ENCODE measurements at regions not wholly inside any gene's neighbourhood (a gene's known extent, or its start where the extent isn't known, plus 50 kb on each side); places are given as distances from the start of the nearest gene placed in this dataset.

DNA sequence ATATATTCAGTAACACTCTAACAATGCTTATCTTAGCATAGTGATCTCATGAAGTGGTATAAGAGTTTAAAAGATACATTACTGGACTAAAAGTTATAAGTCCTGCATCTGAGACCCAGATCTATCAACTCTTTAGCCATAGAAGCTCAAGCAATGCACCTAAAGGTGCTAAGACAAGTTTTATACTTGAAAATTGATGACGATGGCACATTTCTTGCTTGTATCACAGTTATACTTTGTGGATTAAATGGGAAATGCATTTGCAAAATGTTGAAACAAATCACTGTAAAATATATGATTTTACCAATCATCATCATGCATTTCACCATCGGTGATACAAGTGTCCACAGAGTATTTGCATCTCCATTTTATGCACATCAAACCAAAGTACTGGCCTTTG lies 525.3 kb upstream of the ZNF385D start:
- H3K4me2 ChIP-seq (ENCODE audit: insufficient read depth, low read length), result no peak overlapping the region
- no peak for FAIRE-seq

More for the DNA sequence above, 525.3 kb upstream of the ZNF385D start:
- intact Hi-C loops (cut with micrococcal nuclease) (no loop called here), dilution Hi-C loops (cut with MboI; ENCODE audit: extremely low pct_ligation_motif_present, low sequenced_read_pairs) (no loop called here)
- Histone ChIP-seq H3K9ac (replicated peaks; ENCODE audit: extremely low read depth, insufficient read depth, low read length) (no peak overlapping the region), H3K9me1 (replicated peaks; ENCODE audit: control insufficient read depth, extremely low read depth, insufficient read depth, low read length) (no peaks in the 10 kb centered on the region), H3K27me3 (ENCODE audit: control insufficient read depth in 2 of 2, insufficient read depth in 2 of 2, low read length in 2 of 2) (no peaks in the 10 kb centered on the region), H3K4me3 (replicated peaks in 1 of 3; ENCODE audit: insufficient read depth in 1 of 3, low read depth in 1 of 3, low read length in 3 of 3) (no peak overlapping the region), H3K9me3 (replicated peaks; ENCODE audit: control insufficient read depth, insufficient read depth, low read length) (no peaks in the 10 kb centered on the region), H3K79me2 (ENCODE audit: control insufficient read depth, insufficient read depth, low read length) (no peaks in the 10 kb centered on the region), H3K36me3 (ENCODE audit: control insufficient read depth in 2 of 2, extremely low read depth in 1 of 2, insufficient read depth in 2 of 2, low read length in 2 of 2) (no peaks in the 10 kb centered on the region), H2AFZ (ENCODE audit: low read depth, low read length) (no peak overlapping the region), H3K4me1 (ENCODE audit: control insufficient read depth, extremely low read depth, insufficient read depth, low read length) (no peaks in the 10 kb centered on the region), H4K20me1 (replicated peaks; ENCODE audit: control insufficient read depth, extremely low read depth, insufficient read depth, low read length) (no peaks in the 10 kb centered on the region), H3K27ac (ENCODE audit: insufficient read depth, low read depth, low read length) (no peak overlapping the region)
- BruUV-seq (replicated peaks), result no TSS peak
- no peak for DNase-seq (ENCODE audit: low read depth, low spot score)
- TF ChIP-seq EZH2 (IDR thresholded peaks at IDR 0.05; ENCODE audit: borderline replicate concordance, low read depth, low read length, severe bottlenecking), result no peak
- no peak for TF ChIP-seq POLR2A (IDR thresholded peaks at IDR 0.05; ENCODE audit: low read depth, low read length)
- TF ChIP-seq FOS (IDR thresholded peaks at IDR 0.05; ENCODE audit: borderline replicate concordance, insufficient read depth, low read length), result no peak
- no peak for TF ChIP-seq CTCF (IDR thresholded peaks at IDR 0.05; ENCODE audit: extremely low read depth in 1 of 2, insufficient read depth in 1 of 2, low read depth in 1 of 2, low read length in 2 of 2)
- TF ChIP-seq GATA2 (IDR thresholded peaks at IDR 0.05; ENCODE audit: insufficient read depth, insufficient read length, low read depth, low read length), result no peak
- TF ChIP-seq MAX (IDR thresholded peaks at IDR 0.05; ENCODE audit: insufficient read depth, insufficient read length), result no peak
- TF ChIP-seq POLR2AphosphoS5 (IDR thresholded peaks at IDR 0.05; ENCODE audit: insufficient read depth, low read depth, low read length), result no peak
- no peak for TF ChIP-seq JUN (IDR thresholded peaks at IDR 0.05; ENCODE audit: borderline replicate concordance, insufficient read depth, insufficient read length, low read depth)
- TF ChIP-seq MYC (IDR thresholded peaks at IDR 0.05; ENCODE audit: low read depth, low read length), result no peak
- ChIA-PET POLR2A (no interaction called here), CTCF (no interaction called here)

Data from endothelial cell of umbilical vein (primary cell).